Germinal center (tissue), 1 donor: ENCODE measurements at regions not wholly inside any gene's neighbourhood (a gene's known extent, or its start where the extent isn't known, plus 50 kb on each side); places are given as distances from the start of the nearest gene placed in this dataset.

Experiments used
- DNase-seq: peaks from one replicate; pipeline ENCODE4 v3.0.0; 2012; ENCODE audit warnings: mixed read lengths, low spot score

DNA sequence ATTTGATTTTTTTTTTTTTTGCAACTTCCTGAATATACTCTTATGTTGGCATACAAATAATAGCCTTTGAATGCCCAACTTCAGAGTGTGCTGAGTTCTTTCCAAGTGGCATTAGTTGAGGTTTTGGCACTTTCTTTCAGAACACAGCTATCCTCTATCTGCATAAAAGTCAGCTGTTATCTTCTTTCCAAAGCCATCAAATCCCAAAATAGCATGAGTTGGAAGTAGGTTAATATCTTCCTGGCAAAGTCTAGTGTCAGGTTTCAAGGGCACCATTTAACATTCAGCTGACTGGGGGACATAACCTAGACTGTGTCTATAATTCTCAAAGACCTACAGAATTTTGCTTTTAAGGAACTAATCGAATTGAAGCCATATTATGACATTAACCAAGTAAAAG, 223.9 kb downstream of the PLPP3 start:
- no peak for DNase-seq

DNA sequence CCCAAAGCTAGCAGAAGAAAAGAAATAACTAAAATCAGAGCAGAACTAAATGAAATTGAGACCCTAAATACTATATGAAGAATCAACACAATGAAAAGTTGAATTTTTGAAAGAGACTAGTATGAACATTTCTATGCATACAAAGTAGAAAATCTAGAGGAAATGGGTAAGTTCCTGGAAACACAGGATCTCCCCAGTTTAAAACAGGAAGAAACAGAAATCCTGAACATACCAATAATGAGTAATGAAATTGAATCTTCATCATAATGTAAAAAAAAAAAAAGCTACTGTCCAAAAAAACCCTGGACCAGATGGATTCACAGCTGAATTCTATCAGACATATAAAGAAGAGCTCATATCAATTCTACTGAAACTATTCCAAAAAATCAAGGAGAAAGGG, 233.5 kb downstream of the PLPP3 start:
- no peak for DNase-seq

DNA sequence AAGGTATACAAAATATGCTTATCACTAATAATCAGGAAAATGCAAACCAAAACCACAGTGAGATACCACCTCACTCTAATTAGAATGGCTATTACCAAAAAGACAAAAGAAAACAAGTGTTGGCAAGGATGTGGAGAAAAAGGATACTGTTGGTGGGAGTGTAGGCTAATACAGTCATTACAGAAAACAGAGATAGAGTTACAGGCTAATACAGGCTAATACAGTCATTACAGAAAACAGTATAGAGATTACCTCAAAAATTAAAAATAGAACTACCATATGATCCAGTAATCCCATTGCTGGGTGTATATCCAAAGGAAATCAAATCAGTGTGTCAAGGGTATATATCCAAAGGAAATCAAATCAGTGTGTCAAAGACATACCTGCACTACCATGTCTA, 238.4 kb downstream of the PLPP3 start:
- DNase-seq: no peak

DNA sequence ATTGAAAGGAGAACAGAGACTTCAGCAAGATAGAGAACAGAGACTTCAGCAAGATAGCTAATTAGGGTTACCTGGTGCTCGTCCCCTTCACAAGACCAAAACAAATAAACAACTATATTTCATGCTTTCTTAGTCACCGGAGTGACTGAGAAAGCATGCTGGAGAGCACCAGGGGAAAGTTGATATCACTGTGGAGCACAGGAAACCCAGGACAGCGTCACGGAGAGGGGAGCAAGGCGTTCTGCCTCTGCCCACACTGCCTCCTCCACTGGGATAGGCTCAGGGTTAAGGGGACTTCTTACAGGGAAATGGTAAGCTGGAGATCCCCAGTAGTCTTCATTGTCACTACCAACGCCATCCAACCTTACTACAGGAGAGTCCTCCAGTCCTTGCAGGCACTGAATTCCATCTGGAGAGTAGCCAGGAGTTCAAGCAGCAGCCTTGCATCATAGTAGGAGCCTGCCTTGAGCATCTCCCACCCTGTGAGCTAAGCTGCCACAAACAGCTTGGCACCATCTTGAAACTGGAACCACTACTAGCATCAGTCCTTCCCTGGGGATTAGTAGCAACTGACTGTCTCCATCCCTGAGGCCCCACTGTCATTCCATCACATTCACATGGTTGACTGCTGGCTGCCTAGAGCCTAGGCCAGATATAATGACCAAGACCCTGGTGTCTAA, 239.4 kb downstream of the PLPP3 start:
- no peak for DNase-seq

DNA sequence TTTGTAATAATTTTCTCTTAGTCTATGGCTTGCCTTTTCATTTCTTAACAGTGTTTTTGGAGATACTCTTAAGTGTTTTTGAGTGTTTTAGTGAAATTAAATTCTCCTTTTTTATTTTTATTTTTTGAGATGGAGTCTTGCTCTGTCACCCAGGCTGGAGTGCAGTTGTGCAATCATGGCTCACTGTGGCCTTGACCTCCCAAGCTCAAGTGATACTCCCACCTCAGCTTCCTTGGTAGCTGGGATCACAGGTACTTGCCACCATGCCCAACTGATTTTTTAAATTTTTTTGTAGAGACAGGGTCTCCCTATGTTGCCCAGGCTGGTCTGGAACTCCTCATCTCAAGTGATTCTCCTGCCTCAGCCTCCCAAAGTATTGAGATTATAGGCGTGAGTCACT, 240.3 kb downstream of the PLPP3 start:
- DNase-seq: no peak

DNA sequence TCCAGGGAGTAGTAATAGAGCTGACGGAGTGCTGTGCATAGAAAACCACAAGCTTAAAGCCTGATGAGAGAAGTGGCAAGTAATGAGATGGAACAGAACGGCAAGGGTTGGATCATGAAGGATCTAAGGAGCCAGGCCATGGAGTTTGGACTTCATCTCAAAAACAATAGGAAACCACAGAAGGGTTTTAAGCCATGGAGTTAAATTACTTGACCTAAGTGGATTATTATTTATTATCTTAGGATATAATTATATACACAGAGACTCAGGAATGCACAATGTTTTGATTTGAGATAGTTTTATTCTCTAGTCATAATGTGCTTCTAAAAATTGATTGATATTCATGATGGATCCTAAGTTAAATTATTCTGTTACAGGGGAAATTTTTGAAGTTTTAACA, 242.4 kb downstream of the PLPP3 start:
- DNase-seq: no peak

DNA sequence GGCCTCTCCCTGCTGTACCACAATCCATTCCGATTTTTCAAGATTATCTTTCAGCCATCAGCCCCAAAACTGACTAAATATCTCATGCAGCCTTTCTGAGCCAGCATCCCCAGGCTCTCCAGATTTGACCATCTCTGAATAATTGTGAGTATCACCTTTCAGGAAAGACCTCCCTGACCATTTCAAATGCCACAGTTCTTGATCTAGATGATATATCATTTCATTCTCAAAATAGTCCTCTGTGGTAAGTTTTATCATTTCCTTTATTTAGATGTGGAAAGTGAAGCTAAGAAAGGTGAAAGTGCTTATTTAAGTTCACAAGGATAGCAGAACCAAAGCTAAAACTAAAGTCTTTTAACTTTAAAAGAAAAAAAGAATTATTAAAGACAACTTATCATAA, 244.0 kb downstream of the PLPP3 start:
- no peak for DNase-seq

DNA sequence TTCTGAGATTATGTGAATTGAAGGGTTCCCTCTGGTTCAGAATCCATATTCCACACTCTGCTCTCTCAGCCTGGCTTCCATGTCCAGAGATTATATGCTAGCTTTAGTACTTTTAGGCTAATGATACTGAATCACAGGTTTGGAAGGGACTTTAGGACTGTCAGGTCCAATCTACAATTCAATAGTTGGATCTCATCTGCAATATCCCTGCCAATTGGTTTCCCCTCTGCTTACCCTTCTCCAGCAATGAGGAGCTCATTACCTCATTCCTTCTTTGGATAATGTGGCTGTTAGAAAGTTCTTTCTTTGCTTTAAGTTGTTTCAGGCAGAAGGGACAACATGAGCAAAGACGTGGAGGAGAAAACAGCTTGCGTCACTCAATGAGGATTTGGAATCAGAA, 245.3 kb downstream of the PLPP3 start:
- no peak for DNase-seq

DNA sequence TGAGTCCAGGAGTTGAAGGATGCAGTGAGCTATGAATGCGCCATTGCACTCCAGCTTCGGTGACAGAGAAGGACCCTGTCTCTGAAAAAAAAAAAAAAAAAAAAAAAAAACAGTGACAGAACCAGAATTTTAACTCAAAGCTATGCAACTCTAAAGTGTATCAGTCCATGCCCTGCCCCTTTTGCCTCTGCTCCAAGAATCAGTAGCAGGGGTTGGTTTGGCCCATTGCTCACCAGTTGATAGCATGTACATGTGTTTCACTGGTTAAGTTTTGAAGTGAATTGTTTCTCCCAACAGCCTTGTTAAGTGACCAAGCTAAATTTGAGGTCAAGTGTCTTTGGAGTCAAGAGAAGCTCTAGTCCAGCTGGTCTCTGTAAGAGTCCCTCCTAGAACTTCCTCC, 245.9 kb downstream of the PLPP3 start:
- no peak for DNase-seq

DNA sequence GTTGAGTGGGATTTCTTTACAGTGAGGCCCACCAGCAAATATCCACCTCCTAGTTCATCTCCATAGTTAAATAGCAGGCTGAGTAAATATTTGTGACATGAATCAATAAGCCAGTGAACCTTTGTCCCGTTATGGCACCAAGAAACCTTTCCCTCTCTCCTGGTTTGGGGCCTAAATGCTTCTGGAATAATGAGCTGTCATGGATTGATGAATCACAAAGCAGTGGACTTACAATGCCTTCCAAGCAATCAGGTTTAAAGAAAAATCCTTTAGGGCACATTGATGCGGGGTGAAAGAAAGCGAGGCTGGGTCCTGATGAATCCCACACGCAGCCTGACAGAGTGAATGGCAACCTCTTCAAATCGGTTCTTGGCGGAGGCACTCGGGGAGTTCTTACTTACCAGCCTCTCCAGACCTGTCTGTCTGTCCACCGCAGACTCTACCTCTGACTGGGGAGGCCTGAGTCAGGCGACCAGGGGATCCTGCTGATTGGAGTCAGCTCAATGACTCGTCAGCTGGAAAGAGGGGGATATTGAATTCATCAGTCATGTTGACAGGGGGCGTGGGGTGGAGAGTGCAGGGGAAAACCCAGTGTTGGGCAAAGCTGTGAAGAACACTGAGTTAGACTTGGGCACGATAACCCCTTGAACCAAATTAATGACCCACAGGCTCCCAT, 247.3 kb downstream of the PLPP3 start:
- DNase-seq: no peak

DNA sequence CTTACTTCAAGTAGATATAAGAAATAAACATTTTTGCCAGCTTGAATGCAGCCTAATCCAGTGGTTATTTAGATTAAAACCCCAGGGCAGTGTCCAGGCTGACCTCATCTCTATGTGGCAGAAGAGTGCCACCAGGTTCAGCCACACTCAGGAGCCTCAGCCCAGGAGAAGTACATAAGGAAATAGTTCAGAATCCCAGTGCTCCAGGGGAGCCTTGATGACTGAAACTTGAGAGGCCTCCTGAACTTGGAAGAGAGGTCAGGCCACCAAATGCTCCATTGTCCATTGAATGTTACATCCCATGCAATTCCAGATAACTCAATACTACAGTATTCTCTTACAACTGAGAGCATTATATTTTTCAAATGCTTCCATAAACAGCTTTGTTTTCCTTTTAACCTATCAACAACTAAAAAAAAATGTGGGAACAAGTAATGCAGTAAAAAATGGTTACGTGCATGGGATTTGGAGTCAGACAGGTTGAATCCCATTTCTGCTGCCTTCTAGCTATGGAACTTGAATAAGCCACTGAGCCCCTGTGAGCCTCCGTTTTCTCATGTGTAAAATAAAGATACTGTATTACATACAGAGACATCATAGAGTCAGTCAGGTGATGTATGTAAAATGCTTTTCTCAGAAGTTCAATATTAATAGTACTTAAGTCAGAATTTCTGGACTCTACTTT, 248.0 kb downstream of the PLPP3 start:
- no peak for DNase-seq

DNA sequence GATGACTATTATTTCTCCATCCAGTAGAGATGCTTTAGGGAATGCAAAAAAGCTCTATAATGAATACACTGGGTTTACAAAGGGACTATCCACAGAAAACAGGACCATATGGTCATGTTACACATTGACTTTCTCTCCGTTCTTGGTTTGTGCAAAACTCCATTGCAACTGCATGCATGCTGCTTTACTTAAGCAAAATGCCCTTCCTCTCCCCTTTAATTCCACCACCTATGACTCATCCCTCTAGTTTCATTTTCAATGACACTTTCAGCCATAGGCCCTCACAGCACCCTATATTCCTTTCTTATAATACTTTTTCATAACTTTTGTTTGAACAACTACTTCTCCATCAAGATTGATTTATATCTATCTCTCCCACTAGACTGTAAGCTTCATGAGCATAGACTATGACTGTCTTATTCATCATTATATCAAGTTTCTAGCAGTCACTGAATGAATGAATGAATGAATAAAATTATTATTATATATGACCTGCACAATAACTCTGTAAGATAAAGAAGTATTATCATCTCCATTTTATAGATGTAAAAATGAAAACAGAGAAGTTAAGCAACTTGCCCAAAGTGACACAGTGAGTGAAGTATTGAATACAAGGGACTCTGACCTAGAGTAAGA, 248.9 kb downstream of the PLPP3 start:
- no peak for DNase-seq

DNA sequence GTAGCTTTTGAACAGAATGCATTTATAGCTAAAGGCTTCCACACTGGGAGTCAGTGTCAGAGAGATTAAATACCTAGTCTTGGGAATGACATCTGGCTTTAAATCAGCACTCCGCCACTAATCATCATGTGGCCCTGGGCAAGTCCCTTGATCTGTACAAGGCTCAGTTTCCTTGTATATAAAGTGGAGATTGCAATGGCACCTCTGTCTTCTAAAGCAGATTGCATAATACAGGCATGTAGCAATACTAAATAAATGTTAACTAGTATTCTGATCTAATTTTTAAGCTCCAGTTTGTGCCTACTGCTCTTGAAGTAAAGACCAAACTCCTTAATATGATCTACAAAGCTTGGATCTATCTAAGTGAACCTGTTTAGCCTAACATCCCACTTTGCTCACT, 249.4 kb downstream of the PLPP3 start:
- no peak for DNase-seq

DNA sequence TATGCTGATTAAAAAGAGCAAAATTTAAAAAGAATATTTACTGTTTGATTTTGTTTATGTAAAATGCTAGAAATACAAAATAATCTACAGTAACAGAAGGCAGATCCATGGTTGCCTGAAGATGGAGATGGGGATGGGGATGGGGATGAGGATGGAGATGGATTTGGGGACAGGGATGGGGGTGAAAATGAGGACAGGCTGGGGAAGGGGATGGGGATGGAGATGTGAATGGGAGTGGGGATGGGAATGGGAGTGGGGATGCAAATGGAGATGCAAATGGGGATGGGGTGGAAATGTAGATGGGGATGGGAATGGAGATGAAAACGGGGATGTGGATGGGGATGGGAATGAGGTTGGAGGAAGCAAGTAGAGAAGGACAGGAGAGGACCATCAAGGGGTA, 252.2 kb downstream of the PLPP3 start:
- no peak for DNase-seq

DNA sequence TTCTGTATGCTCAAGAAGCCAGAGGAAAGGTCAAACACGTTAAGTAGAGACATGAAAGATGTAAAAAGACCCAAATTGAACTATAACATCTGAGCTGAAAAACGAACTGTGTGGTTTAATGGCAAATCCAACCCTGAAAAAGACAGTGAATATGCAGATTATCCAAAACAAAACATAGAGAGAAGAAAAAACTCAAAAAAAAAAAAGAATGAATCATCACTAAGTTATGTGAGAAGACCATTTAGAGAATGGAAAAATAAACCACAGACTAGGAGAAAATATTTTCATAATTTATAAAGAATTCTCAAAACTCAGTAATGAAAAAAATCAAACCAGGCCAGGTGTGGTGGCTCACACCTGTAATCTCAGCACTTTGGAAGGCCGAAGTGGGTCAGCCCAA, 253.3 kb downstream of the PLPP3 start:
- no peak for DNase-seq

DNA sequence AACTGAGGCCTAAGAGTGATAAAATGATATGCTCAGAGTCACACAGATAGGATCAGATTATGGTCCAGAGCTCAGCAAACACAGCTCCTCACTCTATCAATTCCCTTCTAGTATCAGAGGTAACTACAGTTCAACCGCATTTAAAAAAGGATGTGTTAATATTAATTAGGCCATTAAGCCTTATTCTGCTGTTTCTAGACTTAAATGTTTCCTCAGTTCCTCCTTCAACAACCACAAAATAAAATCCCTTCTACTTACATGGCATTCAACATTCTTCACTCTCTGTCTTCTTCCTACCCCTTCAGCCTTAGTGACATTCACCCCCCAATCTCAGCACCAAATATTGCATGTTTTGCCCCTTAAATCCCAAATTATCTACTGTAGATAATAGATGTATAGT, 254.9 kb downstream of the PLPP3 start:
- DNase-seq: no peak

DNA sequence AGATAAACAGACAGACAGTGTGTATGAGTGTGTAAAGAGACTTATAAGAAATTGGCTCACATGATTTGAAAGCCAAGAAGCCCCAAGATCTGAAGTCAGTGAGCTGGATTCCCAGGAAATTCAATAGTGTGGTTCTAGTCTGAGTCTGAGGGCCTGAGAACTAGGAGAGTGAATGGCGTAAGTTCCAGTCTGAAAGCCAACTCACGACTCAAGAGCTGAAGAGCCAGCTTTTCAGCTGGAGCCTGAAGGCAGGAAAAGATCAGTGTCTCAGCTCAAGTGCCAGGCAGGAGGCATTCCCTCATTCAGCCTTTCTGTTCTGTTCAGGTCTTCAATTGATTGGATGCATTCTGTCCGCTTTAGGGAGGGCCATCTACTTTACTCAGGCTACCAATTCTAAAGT, 257.2 kb downstream of the PLPP3 start:
- DNase-seq: no peak

DNA sequence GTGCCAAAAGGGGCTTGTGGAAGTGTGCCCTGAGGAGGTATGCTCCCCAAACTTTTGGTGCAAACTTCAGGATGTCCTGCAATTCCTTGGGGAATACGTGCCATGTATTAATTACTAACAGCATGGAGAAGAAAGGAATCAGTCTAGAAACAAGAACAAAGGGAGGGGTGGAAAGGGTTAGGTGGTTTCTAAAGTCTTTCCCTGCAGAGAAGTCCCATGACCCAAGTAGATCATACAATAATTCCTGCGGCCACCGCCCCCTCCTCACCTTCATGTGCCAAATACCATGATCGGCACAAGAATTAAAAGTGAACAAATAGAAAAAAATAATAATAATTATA, 258.2 kb downstream of the PLPP3 start:
- DNase-seq: no peak

DNA sequence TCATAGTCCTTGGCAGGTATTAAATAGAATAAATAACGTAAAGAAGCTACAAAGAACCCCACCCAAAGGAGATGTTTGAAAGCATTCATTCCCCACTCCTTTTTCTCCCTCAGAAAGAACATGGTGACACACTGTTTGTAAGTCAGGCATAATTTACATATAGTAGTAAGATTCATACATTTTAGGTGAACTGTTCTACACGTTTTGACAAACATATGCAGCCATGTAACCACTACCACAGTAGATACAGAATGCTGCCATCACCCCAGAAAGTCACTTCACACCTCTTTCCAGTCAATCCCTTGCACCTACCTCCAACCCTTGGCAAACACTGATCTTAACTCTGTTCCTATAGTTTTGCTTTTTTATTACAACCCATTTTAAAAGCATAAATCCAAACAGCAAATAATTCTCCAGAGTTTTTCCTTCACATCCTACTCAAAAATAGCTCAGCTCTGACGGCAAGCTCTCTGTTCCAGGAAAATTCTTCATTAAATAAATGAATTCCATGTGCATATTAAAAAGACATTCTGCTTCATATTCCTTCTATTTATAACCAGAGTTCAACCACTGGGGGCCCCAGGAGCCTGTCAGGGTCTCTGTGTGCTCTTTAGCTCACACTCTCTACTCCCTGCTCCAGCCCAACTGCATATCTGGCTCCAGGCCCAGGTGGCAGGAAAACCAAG, 258.8 kb downstream of the PLPP3 start:
- no peak for DNase-seq

DNA sequence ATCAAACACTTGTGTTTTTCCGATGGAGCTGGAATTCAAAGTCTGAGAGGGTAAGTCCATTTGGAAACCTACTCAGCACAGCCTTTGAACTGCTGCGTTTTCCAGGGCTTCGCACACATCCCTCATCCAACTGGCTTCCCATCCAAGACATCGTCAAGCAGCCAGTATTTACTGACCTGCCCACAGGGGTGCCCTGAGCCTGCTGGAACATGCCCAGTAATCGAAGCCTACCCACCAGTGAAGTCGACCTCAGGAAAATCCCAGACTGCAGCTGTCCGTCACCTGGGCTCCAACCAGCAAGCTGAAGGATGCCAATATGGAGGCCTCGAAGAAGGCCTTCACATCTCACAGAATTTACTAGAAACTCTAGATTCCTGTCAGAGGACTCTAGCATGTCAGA, 261.6 kb downstream of the PLPP3 start:
- DNase-seq: no peak

DNA sequence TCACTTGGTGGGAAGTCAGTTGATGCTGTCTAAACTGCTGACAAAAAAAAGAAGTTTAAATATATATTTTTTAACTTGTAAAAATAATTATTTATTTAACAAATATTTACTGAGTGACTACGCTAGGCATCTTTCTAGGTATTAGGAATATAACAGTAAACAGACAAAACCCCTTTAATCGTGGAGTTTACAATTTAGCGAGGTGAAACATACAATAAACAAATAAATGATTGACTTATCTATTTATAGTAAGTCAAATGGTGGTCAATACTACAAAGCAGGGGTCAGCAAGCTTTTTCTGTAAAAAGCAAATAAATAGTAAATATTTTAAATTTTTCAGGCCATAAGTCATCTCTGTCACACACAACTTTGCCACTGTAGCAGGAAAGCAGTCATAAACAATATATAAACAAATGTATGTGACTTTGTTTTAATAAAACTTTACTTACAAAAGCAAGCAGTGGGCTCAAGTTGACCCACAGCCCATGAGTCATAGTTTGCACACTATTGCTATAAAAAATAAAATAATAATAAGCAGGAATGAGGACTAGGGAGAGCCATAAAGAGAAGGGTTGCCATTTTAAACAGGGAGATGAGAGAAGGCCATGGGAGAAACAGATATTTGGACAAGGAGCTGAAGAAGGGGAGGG, 263.9 kb downstream of the PLPP3 start:
- no peak for DNase-seq

DNA sequence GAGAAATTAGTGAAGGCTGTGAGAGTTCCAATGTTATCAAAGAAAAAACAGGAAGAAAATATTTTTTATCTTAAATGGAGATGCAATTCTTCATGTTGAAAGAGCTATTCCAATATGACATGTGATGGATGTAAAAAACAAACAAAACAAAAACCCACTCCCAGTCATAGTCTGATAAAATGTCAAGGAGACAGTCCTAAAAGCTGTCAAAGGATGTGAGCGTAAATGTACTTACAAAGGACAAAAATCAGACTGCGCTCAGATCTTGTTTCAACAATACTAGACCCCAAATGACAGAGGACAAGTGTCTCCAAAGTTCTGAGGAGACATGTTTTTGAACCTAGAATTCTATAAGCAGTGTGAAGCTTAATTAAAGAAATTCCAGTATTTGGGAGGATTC, 265.8 kb downstream of the PLPP3 start:
- DNase-seq: no peak
